Umbilical cord (tissue), 1 donor: ENCODE measurements at regions not wholly inside any gene's neighbourhood (a gene's known extent, or its start where the extent isn't known, plus 50 kb on each side); places are given as distances from the start of the nearest gene placed in this dataset.

ENCODE experiments used
- DNase-seq: peaks from one replicate; pipeline ENCODE4 v3.0.0-alpha.2; 2015; ENCODE audit warnings: low spot score

- DNase-seq: no peak
These were observed 284.6 kb downstream of the RPS24 start for GRCh38 chr10:78318305-78318704.

GRCh38 chr10:78319371-78319770, 285.7 kb downstream of the RPS24 start:
- DNase-seq: peak; percentile 89

- DNase-seq: no peak
These were observed 286.2 kb downstream of the RPS24 start for GRCh38 chr10:78319841-78320240.

- DNase-seq: no peak
These were observed 286.8 kb downstream of the RPS24 start for GRCh38 chr10:78320506-78320905.

GRCh38 chr10:78321000-78321399, 287.3 kb downstream of the RPS24 start:
- DNase-seq: no peak

- DNase-seq: no peak
These were observed 287.8 kb downstream of the RPS24 start for GRCh38 chr10:78321500-78321899.

GRCh38 chr10:78326372-78326771, 292.7 kb downstream of the RPS24 start:
- no peak for DNase-seq

GRCh38 chr10:78327778-78328591, 294.3 kb downstream of the RPS24 start:
- DNase-seq: no peak

GRCh38 chr10:78328592-78329404, 295.1 kb downstream of the RPS24 start:
- no peak for DNase-seq

GRCh38 chr10:78330884-78331283, 297.2 kb downstream of the RPS24 start:
- no peak for DNase-seq

GRCh38 chr10:78331391-78331922, 297.8 kb downstream of the RPS24 start:
- peak; percentile 80 for DNase-seq

- no peak for DNase-seq
These were observed 298.3 kb downstream of the RPS24 start for GRCh38 chr10:78332012-78332411.

- DNase-seq: no peak
These were observed 299.0 kb downstream of the RPS24 start for GRCh38 chr10:78332657-78333056.

- DNase-seq: no peak
These were observed 299.9 kb downstream of the RPS24 start for GRCh38 chr10:78333362-78334143.

GRCh38 chr10:78335371-78335690, 301.7 kb downstream of the RPS24 start:
- DNase-seq: no peak

GRCh38 chr10:78335691-78336401, 302.2 kb downstream of the RPS24 start:
- DNase-seq: no peak

GRCh38 chr10:78336402-78336791, 302.7 kb downstream of the RPS24 start:
- peak; percentile 26 for DNase-seq

GRCh38 chr10:78337016-78337415, 303.4 kb downstream of the RPS24 start:
- no peak for DNase-seq

GRCh38 chr10:78337646-78338391, 304.2 kb downstream of the RPS24 start:
- no peak for DNase-seq

- DNase-seq: no peak
These were observed 305.1 kb downstream of the RPS24 start for GRCh38 chr10:78338717-78339116.

- no peak for DNase-seq
These were observed 305.6 kb downstream of the RPS24 start for GRCh38 chr10:78339251-78339650.
